WTC11 (cell line): ENCODE measurements at regions not wholly inside any gene's neighbourhood (a gene's known extent, or its start where the extent isn't known, plus 50 kb on each side); places are given as distances from the start of the nearest gene placed in this dataset.

Source experiments
- ATAC-seq: fragments of 200-7000 bp; cut with Tn5 transposase; 2 replicates; pipeline ENCODE4 v1.10.0; 2021; ENCODE audit warnings: mild to moderate bottlenecking, moderate library complexity
- CTCF ChIA-PET: fragments of 300-600 bp; sonication (Branson Sonifier 250); formaldehyde crosslinking; loops from one replicate; lab custom pipeline; 2021; ENCODE audit warnings: antibody characterized with exemption; lab: Charles Lee
- POLR2A ChIA-PET: fragments of 350-600 bp; sonication (Branson Sonifier 250); formaldehyde crosslinking; loops from one replicate; lab custom pipeline; 2021; ENCODE audit warnings: antibody characterized with exemption; lab: Charles Lee
- DNase-seq: peaks from one replicate; pipeline ENCODE4 v3.0.0; 2021; ENCODE audit warnings: low spot score
- H3K27ac Mint-ChIP-seq: 2 replicates; pipeline ENCODE4 v1.8.0; 2021; ENCODE audit warnings: mixed read lengths
- H3K27me3 Mint-ChIP-seq: 2 replicates; pipeline ENCODE4 v1.8.0; 2021; ENCODE audit warnings: low read depth, mild to moderate bottlenecking, moderate library complexity, mixed read lengths
- H3K36me3 Mint-ChIP-seq: 2 replicates; pipeline ENCODE4 v1.8.0; 2021; ENCODE audit warnings: mixed read lengths
- H3K4me1 Mint-ChIP-seq: 2 replicates; pipeline ENCODE4 v1.8.0; 2022; ENCODE audit warnings: mixed read lengths
- H3K4me3 Mint-ChIP-seq: 2 replicates; pipeline ENCODE4 v1.8.0; 2021; ENCODE audit warnings: mild to moderate bottlenecking, moderate library complexity, mixed read lengths
- H3K9me3 Mint-ChIP-seq: 2 replicates; pipeline ENCODE4 v1.8.0; 2021; ENCODE audit warnings: mixed read lengths
- ATF1 ChIP-seq: sonication (generic); formaldehyde crosslinking; IDR thresholded peaks from 2 replicates; pipeline ENCODE4 v1.8.1; 2023; ENCODE audit warnings: mild to moderate bottlenecking, moderate library complexity, missing genetic modification reagents
- CBFB ChIP-seq: sonication (generic); formaldehyde crosslinking; IDR thresholded peaks from 2 replicates; pipeline ENCODE4 v1.8.1; 2022; ENCODE audit warnings: mild to moderate bottlenecking, low read depth, missing genetic modification reagents
- ERG ChIP-seq: fragments of 250-450 bp; sonication (Bioruptor Pico); IDR thresholded peaks from 2 replicates; pipeline ENCODE4 v1.8.0; 2021; ENCODE audit warnings: mild to moderate bottlenecking
- FOXK1 ChIP-seq: sonication (generic); formaldehyde crosslinking; IDR thresholded peaks from 2 replicates; pipeline ENCODE4 v1.8.0; 2022; ENCODE audit warnings: mild to moderate bottlenecking, moderate library complexity, missing genetic modification reagents
- FOXP4 ChIP-seq: sonication (generic); formaldehyde crosslinking; IDR thresholded peaks from 2 replicates; pipeline ENCODE4 v1.8.0; 2022; ENCODE audit warnings: mild to moderate bottlenecking, missing genetic modification reagents
- HMGA2 ChIP-seq: fragments of 250-450 bp; sonication (Bioruptor Pico); IDR thresholded peaks from 2 replicates; pipeline ENCODE4 v1.4.0; 2021; ENCODE audit warnings: mild to moderate bottlenecking, moderate library complexity
- IRF1 ChIP-seq: sonication (generic); formaldehyde crosslinking; IDR thresholded peaks from 2 replicates; pipeline ENCODE4 v1.8.0; 2023; ENCODE audit warnings: missing genetic modification reagents
- NFATC4 ChIP-seq: fragments of 250-450 bp; sonication (Bioruptor Pico); IDR thresholded peaks from 2 replicates; pipeline ENCODE4 v1.9.0; 2021; ENCODE audit warnings: mild to moderate bottlenecking
- SOX15 ChIP-seq: fragments of 250-450 bp; sonication (Bioruptor Pico); IDR thresholded peaks from 2 replicates; pipeline ENCODE4 v1.9.0; 2021; ENCODE audit warnings: mild to moderate bottlenecking
- TEAD1 ChIP-seq: sonication (generic); formaldehyde crosslinking; IDR thresholded peaks from 2 replicates; pipeline ENCODE4 v1.8.0; 2022; ENCODE audit warnings: mild to moderate bottlenecking, missing genetic modification reagents
- TEAD4 ChIP-seq: sonication (generic); formaldehyde crosslinking; IDR thresholded peaks from 2 replicates; pipeline ENCODE4 v1.8.0; 2022; ENCODE audit warnings: mild to moderate bottlenecking, missing genetic modification reagents
- ZNF219 ChIP-seq: sonication (generic); formaldehyde crosslinking; IDR thresholded peaks from 2 replicates; pipeline ENCODE4 v1.8.0; 2023; ENCODE audit warnings: missing genetic modification reagents, mild to moderate bottlenecking, borderline replicate concordance
- ZNF232 ChIP-seq: sonication (generic); formaldehyde crosslinking; IDR thresholded peaks from 2 replicates; pipeline ENCODE4 v1.8.0; 2022; ENCODE audit warnings: mild to moderate bottlenecking, missing genetic modification reagents
- ZNF317 ChIP-seq: sonication (generic); formaldehyde crosslinking; IDR thresholded peaks from 2 replicates; pipeline ENCODE4 v1.8.1; 2023; ENCODE audit warnings: low read depth, mild to moderate bottlenecking, moderate library complexity, missing genetic modification reagents, borderline replicate concordance
- ZNF423 ChIP-seq: fragments of 250-450 bp; sonication (Bioruptor Pico); IDR thresholded peaks from 2 replicates; pipeline ENCODE4 v2.1.2; 2022; ENCODE audit warnings: mild to moderate bottlenecking, moderate library complexity
- ZNF532 ChIP-seq: fragments of 250-450 bp; sonication (Bioruptor Pico); IDR thresholded peaks from 2 replicates; pipeline ENCODE4 v1.9.0; 2021; ENCODE audit warnings: mild to moderate bottlenecking, borderline replicate concordance
- TF ChIP-seq, protein P1 (sequence below): sonication (generic); formaldehyde crosslinking; IDR thresholded peaks from 2 replicates; pipeline ENCODE4 v1.8.1; 2022; ENCODE audit warnings: missing genetic modification reagents, borderline replicate concordance
- TF ChIP-seq, protein P2 (sequence below): sonication (generic); formaldehyde crosslinking; IDR thresholded peaks from 2 replicates; pipeline ENCODE4 v1.8.0; 2023; ENCODE audit warnings: mild to moderate bottlenecking, missing genetic modification reagents
- TF ChIP-seq, protein P3 (sequence below): sonication (generic); formaldehyde crosslinking; IDR thresholded peaks from 2 replicates; pipeline ENCODE4 v1.8.1; 2023; ENCODE audit warnings: mild to moderate bottlenecking, missing genetic modification reagents

DNA sequence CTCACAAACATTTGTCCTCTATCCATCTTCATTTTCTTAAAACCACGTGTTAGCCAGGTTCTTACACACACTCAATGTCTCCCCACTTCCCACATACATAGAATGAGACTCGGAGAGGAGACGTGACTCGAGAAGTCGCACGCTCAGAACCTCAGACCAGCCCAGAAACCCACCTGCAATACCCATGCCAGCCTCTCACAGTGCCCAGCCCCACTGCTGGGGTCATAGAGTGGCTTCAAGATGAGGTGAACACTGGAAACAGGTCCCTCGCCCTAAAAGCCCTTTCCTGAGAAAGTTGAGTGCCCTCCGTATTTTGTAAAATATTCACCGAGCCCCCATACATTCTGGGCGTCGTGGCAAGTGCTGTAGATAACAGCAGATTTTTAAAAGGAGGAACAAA is 487.4 kb downstream of the EIPR1 start:
- Mint-ChIP-seq H3K9me3 (no peaks in the 10 kb centered on the region), H3K27ac (peak overlapping the region; percentile 12; the same call in 1 of the 2 replicates)

GRCh38 chr2:2889646-2890045 is 488.0 kb downstream of the EIPR1 start:
- no peak for DNase-seq
- POLR2A ChIA-PET, result no interaction called here
- Mint-ChIP-seq H3K27me3 (no peaks in the 10 kb centered on the region), H3K4me1 (no peaks in the 10 kb centered on the region), H3K9me3 (no peaks in the 10 kb centered on the region), H3K4me3 (no peak overlapping the region), H3K27ac (no peak overlapping the region), H3K36me3 (no peaks in the 10 kb centered on the region)
- CTCF ChIA-PET, result no interaction called here
- no peak for ATAC-seq
- TF ChIP-seq, protein P1, sequence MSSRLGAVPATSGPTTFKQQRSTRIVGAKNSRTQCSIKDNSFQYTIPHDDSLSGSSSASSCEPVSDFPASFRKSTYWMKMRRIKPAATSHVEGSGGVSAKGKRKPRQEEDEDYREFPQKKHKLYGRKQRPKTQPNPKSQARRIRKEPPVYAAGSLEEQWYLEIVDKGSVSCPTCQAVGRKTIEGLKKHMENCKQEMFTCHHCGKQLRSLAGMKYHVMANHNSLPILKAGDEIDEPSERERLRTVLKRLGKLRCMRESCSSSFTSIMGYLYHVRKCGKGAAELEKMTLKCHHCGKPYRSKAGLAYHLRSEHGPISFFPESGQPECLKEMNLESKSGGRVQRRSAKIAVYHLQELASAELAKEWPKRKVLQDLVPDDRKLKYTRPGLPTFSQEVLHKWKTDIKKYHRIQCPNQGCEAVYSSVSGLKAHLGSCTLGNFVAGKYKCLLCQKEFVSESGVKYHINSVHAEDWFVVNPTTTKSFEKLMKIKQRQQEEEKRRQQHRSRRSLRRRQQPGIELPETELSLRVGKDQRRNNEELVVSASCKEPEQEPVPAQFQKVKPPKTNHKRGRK (CRISPR knock-in tag), result no peak
- TF ChIP-seq IRF1 (CRISPR knock-in tag) (no peak), NFATC4 (CRISPR knock-in tag) (no peak), CBFB (no peak), SOX15 (CRISPR knock-in tag) (no peak), ZNF532 (CRISPR knock-in tag) (no peak), TEAD1 (CRISPR knock-in tag) (no peak), ZNF232 (no peak), FOXK1 (CRISPR knock-in tag) (no peak), FOXP4 (CRISPR knock-in tag) (no peak), ZNF219 (no peak), ERG (CRISPR knock-in tag) (no peak), TEAD4 (CRISPR knock-in tag) (no peak)

More for the DNA sequence above, 487.4 kb downstream of the EIPR1 start:
- Mint-ChIP-seq H3K36me3 (no peaks in the 10 kb centered on the region), H3K27me3 (no peaks in the 10 kb centered on the region), H3K4me1 (no peaks in the 10 kb centered on the region), H3K4me3 (no peak overlapping the region)
- DNase-seq (no peak), ATAC-seq (no peak)
- TF ChIP-seq ATF1 (CRISPR knock-in tag) (no peak), SOX15 (CRISPR knock-in tag) (no peak), HMGA2 (CRISPR knock-in tag) (no peak), ZNF317 (CRISPR knock-in tag) (no peak), ZNF423 (CRISPR knock-in tag) (no peak), ZNF219 (no peak)
- TF ChIP-seq, protein P2, sequence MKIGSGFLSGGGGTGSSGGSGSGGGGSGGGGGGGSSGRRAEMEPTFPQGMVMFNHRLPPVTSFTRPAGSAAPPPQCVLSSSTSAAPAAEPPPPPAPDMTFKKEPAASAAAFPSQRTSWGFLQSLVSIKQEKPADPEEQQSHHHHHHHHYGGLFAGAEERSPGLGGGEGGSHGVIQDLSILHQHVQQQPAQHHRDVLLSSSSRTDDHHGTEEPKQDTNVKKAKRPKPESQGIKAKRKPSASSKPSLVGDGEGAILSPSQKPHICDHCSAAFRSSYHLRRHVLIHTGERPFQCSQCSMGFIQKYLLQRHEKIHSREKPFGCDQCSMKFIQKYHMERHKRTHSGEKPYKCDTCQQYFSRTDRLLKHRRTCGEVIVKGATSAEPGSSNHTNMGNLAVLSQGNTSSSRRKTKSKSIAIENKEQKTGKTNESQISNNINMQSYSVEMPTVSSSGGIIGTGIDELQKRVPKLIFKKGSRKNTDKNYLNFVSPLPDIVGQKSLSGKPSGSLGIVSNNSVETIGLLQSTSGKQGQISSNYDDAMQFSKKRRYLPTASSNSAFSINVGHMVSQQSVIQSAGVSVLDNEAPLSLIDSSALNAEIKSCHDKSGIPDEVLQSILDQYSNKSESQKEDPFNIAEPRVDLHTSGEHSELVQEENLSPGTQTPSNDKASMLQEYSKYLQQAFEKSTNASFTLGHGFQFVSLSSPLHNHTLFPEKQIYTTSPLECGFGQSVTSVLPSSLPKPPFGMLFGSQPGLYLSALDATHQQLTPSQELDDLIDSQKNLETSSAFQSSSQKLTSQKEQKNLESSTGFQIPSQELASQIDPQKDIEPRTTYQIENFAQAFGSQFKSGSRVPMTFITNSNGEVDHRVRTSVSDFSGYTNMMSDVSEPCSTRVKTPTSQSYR (CRISPR knock-in tag), result no peak
- TF ChIP-seq, protein P3, sequence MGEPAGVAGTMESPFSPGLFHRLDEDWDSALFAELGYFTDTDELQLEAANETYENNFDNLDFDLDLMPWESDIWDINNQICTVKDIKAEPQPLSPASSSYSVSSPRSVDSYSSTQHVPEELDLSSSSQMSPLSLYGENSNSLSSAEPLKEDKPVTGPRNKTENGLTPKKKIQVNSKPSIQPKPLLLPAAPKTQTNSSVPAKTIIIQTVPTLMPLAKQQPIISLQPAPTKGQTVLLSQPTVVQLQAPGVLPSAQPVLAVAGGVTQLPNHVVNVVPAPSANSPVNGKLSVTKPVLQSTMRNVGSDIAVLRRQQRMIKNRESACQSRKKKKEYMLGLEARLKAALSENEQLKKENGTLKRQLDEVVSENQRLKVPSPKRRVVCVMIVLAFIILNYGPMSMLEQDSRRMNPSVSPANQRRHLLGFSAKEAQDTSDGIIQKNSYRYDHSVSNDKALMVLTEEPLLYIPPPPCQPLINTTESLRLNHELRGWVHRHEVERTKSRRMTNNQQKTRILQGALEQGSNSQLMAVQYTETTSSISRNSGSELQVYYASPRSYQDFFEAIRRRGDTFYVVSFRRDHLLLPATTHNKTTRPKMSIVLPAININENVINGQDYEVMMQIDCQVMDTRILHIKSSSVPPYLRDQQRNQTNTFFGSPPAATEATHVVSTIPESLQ (CRISPR knock-in tag), result no peak
- POLR2A ChIA-PET, result no interaction called here
- CTCF ChIA-PET, result no interaction called here
